Motor neuron (in vitro differentiated cells): ENCODE measurements at regions not wholly inside any gene's neighbourhood (a gene's known extent, or its start where the extent isn't known, plus 50 kb on each side); places are given as distances from the start of the nearest gene placed in this dataset.

Experiments
- ATAC-seq, 8 experiments: fragments of 200-7000 bp; cut with Tn5 transposase; replicated peaks in 6 of 8; 2 replicates each; pipeline ENCODE4 v1.8.0; 2021; ENCODE audit warnings: mild to moderate bottlenecking in 8 of 8, moderate library complexity in 8 of 8
- H3K27ac ChIP-seq, 2 donors: fragments of 250-450 bp; sonication (Bioruptor Pico); 2 replicates each; pipeline ENCODE4 v1.9.0; 2021; ENCODE audit warnings: antibody characterized with exemption in 2 of 2, mild to moderate bottlenecking in 2 of 2, moderate library complexity in 1 of 2
- H3K4me1 ChIP-seq, 2 donors: fragments of 250-450 bp; sonication (Bioruptor Pico); replicated peaks in 1 of 2; 2 replicates each; pipeline ENCODE4 v1.6.1; 2021; ENCODE audit warnings: antibody characterized with exemption in 2 of 2, mild to moderate bottlenecking in 2 of 2, moderate library complexity in 1 of 2
- H3K4me3 ChIP-seq, 5 donors: fragments of 250-450 bp; sonication (Bioruptor Pico); 2 replicates each; pipeline ENCODE4 v1.9.0; 2021; ENCODE audit warnings: antibody characterized with exemption in 5 of 5, mild to moderate bottlenecking in 5 of 5, moderate library complexity in 4 of 5
- WGBS, 10 experiments: fragments of 450-650 bp; shearing (Covaris generic); methylation state at CpG; one replicate each; pipeline ENCODE4 v1.0.0; 2022; 5-methylcytosine and 5-hydroxymethylcytosine counted together
- in situ Hi-C, 9 experiments: fragments of 400-800 bp; cut with MboI; loops; one replicate each; pipeline ENCODE4 v1.15.0; 2021; ENCODE audit warnings: low sequenced_read_pairs in 9 of 9, low pct_unique_long_range_greater_than_20kb in 2 of 9; ENCODE audit not compliant: unreplicated experiment in 9 of 9

GRCh38 chr15:70503798-70504298 is 259.5 kb downstream of the UACA start:
- Histone ChIP-seq H3K4me3 (no peak overlapping the region), H3K27ac (no peak overlapping the region), H3K4me1 (peaks cover 48 to 56% of the 10 kb centered on the region in 2 donors)
- WGBS, 10 experiments, result 57 to 100% (median 71%) methylated on average over 1 to 7 of the region's 10 CpGs; no CpG with 5 or more reads in 3 of the 10 experiments
- in situ Hi-C loops, result no loop called here
- ATAC-seq, result no peak

DNA sequence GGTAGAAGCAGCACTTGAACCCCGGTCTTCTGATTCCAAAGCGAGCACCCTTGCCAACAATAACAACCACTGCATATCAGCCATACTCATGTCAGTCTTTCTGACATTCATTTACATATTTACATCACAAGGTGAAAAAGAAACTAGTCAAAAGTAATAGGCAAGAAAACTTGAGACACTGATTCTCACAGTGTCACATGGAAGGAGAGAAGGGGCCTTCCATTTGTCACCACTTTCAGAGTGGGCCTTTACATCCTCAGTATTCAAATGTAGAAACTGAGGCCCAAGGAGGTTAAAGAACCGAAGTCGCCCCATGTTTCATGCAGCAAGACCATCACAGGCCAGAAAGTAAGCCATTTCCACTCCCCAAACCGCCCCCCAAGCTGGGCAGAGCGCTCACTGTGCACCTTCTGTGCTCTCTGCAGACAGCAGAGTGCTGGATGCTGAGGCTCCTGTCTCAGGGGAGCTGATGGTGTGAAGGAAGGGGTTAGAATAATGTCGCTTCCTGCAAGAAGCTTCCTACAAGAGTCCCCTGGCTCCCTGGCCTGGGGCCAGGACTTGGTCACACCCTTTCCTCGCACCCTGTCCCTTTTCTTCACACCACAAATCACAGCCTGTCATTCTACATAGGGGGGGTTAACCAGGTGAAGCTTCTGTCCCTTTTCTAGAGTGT is 260.1 kb downstream of the UACA start:
- 68 to 100% (median 90%) methylated on average over 2 to 7 of the region's 8 CpGs; no CpG with 5 or more reads in 2 of the 10 experiments for WGBS, 10 experiments
- H3K27ac ChIP-seq, result no peak overlapping the region
- H3K4me1 ChIP-seq, result peaks cover 42 to 51% of the 10 kb centered on the region in 2 donors
- no peak overlapping the region for H3K4me3 ChIP-seq
- ATAC-seq, result no peak
- in situ Hi-C loops, result no loop called here

GRCh38 chr15:70502529-70502928 is 260.8 kb downstream of the UACA start:
- no peak for ATAC-seq
- H3K4me1 ChIP-seq, result peaks cover 38 to 47% of the 10 kb centered on the region in 2 donors
- 100% methylated on average over 1 of the region's 10 CpGs; no CpG with 5 or more reads in 5 of the 10 experiments for WGBS, 10 experiments
- H3K27ac ChIP-seq, result no peak overlapping the region
- no peak overlapping the region for H3K4me3 ChIP-seq
- in situ Hi-C loops, result no loop called here

- Histone ChIP-seq H3K4me1 (peaks cover 33 to 41% of the 10 kb centered on the region in 2 donors), H3K27ac (no peak overlapping the region), H3K4me3 (no peak overlapping the region)
- no peak for ATAC-seq
- in situ Hi-C loops, result no loop called here
- WGBS, 10 experiments, result 75 to 100% (median 100%) methylated on average over 1 to 4 of the region's 4 CpGs; no CpG with 5 or more reads in 3 of the 10 experiments
Measured at GRCh38 chr15:70501849-70502248, 261.5 kb downstream of the UACA start.

DNA sequence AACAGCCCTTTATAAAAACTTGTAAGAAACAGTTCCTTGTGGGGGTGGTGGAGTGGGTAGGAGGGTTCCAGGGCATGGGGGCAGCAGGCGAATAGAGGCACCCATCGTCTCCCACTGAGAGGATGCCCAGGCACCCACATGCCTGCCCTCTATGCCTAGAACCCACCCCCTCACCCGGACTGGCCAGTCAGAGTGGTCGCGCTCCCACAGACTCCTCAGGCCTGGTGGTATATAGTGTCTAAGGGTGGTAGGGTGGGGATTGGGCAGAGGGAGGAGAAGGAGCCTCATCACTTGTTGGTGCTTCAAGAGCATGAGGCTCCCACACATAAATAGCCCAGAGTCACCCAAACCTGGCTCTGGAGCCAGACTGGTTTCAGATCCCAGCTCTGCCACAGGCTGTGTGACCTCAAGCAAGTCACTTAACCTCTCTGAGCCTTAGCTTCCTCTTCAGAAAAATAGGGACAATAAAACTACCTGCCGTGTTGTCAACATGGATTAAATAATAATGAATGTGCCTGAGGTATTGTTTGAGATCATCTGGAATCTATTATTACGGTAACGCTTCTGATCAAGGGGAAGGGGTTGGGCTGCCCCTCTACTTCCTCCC is 262.1 kb downstream of the UACA start:
- in situ Hi-C loops, result no loop called here
- Histone ChIP-seq H3K4me1 (peaks cover 36 to 41% of the 10 kb centered on the region in 2 donors), H3K27ac (no peak overlapping the region), H3K4me3 (no peak overlapping the region)
- no peak for ATAC-seq
- 83 to 100% (median 89%) methylated on average over 3 to 4 of the region's 8 CpGs; no CpG with 5 or more reads in 5 of the 10 experiments for WGBS, 10 experiments

- Histone ChIP-seq H3K27ac (no peak overlapping the region), H3K4me1 (peaks cover 33 to 41% of the 10 kb centered on the region in 2 donors), H3K4me3 (no peak overlapping the region)
- in situ Hi-C loops, result loop anchor here in 6 of 9 experiments (25.0 kb wide), 2 partner anchors 412 to 1012 kb away; partner anchors contain the start of gene TLE3 (in 2 of the 6)
- ATAC-seq, result no peak
- WGBS, 10 experiments, result 50 to 100% (median 91%) methylated on average over 1 to 3 of the region's 4 CpGs; no CpG with 5 or more reads in 4 of the 10 experiments
Measured at GRCh38 chr15:70499791-70500190, 263.6 kb downstream of the UACA start.

- 80 to 100% (median 90%) methylated on average over 1 to 7 of the region's 12 CpGs; no CpG with 5 or more reads in 3 of the 10 experiments for WGBS, 10 experiments
- Histone ChIP-seq H3K4me1 (peaks cover 27 to 34% of the 10 kb centered on the region in 2 donors), H3K4me3 (no peak overlapping the region), H3K27ac (no peak overlapping the region)
- in situ Hi-C loops, result loop anchor here in 6 of 9 experiments (25.0 kb wide), 2 partner anchors 411 to 1011 kb away; partner anchors contain the start of gene TLE3 (in 2 of the 6)
- ATAC-seq, result no peak
Measured at GRCh38 chr15:70498096-70498626, 265.2 kb downstream of the UACA start.

DNA sequence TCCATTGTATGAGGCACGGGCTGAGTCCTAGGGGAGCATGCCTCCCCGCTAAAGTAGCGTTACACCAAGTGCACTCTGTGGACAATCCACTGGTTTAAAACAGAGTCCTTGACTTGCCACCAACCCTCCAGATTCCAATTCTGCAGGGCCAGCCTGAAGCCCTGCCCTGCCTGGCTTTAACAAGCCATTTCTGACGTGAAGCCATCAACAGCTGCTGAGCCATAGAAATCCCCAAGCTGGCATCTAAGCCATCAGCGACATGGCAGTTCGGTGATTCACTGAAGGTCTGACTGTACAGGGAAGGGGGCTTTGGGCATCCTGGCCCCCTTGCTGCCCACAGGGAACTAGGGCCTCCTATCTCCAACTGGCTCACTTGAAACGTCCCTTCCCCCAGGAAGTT is 265.7 kb downstream of the UACA start:
- Histone ChIP-seq H3K27ac (no peak overlapping the region), H3K4me3 (no peak overlapping the region), H3K4me1 (peaks cover 30 to 38% of the 10 kb centered on the region in 2 donors)
- in situ Hi-C loops, result loop anchor here in 6 of 9 experiments (25.0 kb wide), 2 partner anchors 410 to 1010 kb away; partner anchors contain the start of gene TLE3 (in 2 of the 6)
- 40 to 100% (median 83%) methylated on average over 1 to 7 of the region's 7 CpGs; no CpG with 5 or more reads in 2 of the 10 experiments for WGBS, 10 experiments
- no peak for ATAC-seq

- Histone ChIP-seq H3K4me3 (no peak overlapping the region), H3K4me1 (peaks cover 35 to 43% of the 10 kb centered on the region in 2 donors), H3K27ac (no peak overlapping the region)
- ATAC-seq, result no peak
- in situ Hi-C loops, result loop anchor here in 6 of 9 experiments (25.0 kb wide), 2 partner anchors 409 to 1009 kb away; partner anchors contain the start of gene TLE3 (in 2 of the 6)
- WGBS, 10 experiments, result 73 to 100% (median 95%) methylated on average over 1 to 3 of the region's 4 CpGs; no CpG with 5 or more reads in 6 of the 10 experiments
Measured at GRCh38 chr15:70495991-70496599, 267.3 kb downstream of the UACA start.

- Histone ChIP-seq H3K4me1 (peaks cover 35 to 43% of the 10 kb centered on the region in 2 donors), H3K27ac (peak overlapping the region; percentile 66 to 69), H3K4me3 (no peak overlapping the region)
- ATAC-seq, result peak; percentile 60 to 87 (median 80)
- in situ Hi-C loops, result loop anchor here in 6 of 9 experiments (25.0 kb wide), 2 partner anchors 408 to 1008 kb away; partner anchors contain the start of gene TLE3 (in 2 of the 6)
- WGBS, 10 experiments, result 21 to 53% (median 39%) methylated on average over 2 to 6 of the region's 8 CpGs; no CpG with 5 or more reads in 2 of the 10 experiments
Measured at GRCh38 chr15:70494852-70495571, 268.3 kb downstream of the UACA start.

GRCh38 chr15:70494517-70494851 is 268.9 kb downstream of the UACA start:
- peak; percentile 4 to 64 (median 52) for ATAC-seq
- in situ Hi-C loops, result loop anchor here in 6 of 9 experiments (25.0 kb wide), 2 partner anchors 407 to 1007 kb away; partner anchors contain the start of gene TLE3 (in 2 of the 6)
- Histone ChIP-seq H3K27ac (peak overlapping the region; percentile 66 to 69), H3K4me3 (no peak overlapping the region), H3K4me1 (peaks cover 35 to 43% of the 10 kb centered on the region in 2 donors)
- WGBS, 10 experiments, result 60 to 100% methylated on average over 1 of the region's 4 CpGs; no CpG with 5 or more reads in 8 of the 10 experiments
